Mesendoderm (in vitro differentiated cells): ENCODE measurements at regions not wholly inside any gene's neighbourhood (a gene's known extent, or its start where the extent isn't known, plus 50 kb on each side); places are given as distances from the start of the nearest gene placed in this dataset.

Experiments
- DNase-seq: peaks from one replicate; pipeline ENCODE4 v3.0.0; 2013
- H2AK5ac ChIP-seq: 2 replicates; pipeline ENCODE4 v1.6.1; 2013; ENCODE audit warnings: low read length, inconsistent platforms
- H2BK120ac ChIP-seq: 2 replicates; pipeline ENCODE4 v1.6.1; 2013; ENCODE audit warnings: low read depth, mild to moderate bottlenecking, low read length, moderate library complexity, mixed read lengths
- H2BK15ac ChIP-seq: replicated peaks from 2 replicates; pipeline ENCODE4 v1.6.1; 2013; ENCODE audit warnings: low read depth, mild to moderate bottlenecking, moderate library complexity
- H2BK5ac ChIP-seq: 2 replicates; pipeline ENCODE4 v1.6.1; 2013; ENCODE audit warnings: low read length, inconsistent platforms
- H3K18ac ChIP-seq: 2 replicates; pipeline ENCODE4 v1.6.1; 2013; ENCODE audit warnings: mild to moderate bottlenecking, low read length, mixed read lengths
- H3K23ac ChIP-seq: one replicate; pipeline ENCODE4 v1.6.1; 2013; ENCODE audit warnings: low read length
- H3K27ac ChIP-seq: 2 replicates; pipeline ENCODE4 v1.5.1; 2013; ENCODE audit warnings: low read depth, mild to moderate bottlenecking, inconsistent platforms, low read length, moderate library complexity
- H3K27me3 ChIP-seq: 2 replicates; pipeline ENCODE4 v1.6.1; 2013; ENCODE audit warnings: low read length, control low read depth, mild to moderate bottlenecking, inconsistent platforms; ENCODE audit not compliant: insufficient read depth, poor library complexity
- H3K36me3 ChIP-seq: 2 replicates; pipeline ENCODE4 v1.6.1; 2013; ENCODE audit warnings: low read length, inconsistent platforms; ENCODE audit not compliant: control insufficient read depth, insufficient read depth
- H3K4ac ChIP-seq: one replicate; pipeline ENCODE4 v1.6.1; 2013; ENCODE audit warnings: low read depth, mild to moderate bottlenecking, low read length, moderate library complexity
- H3K4me1 ChIP-seq: 2 replicates; pipeline ENCODE4 v1.6.1; 2013; ENCODE audit warnings: low read depth, low read length, inconsistent platforms; ENCODE audit not compliant: control insufficient read depth
- H3K4me2 ChIP-seq: 2 replicates; pipeline ENCODE4 v1.6.1; 2013; ENCODE audit warnings: low read length
- H3K4me3 ChIP-seq: 2 replicates; pipeline ENCODE4 v1.5.1; 2013; ENCODE audit warnings: mild to moderate bottlenecking, low read length
- H3K56ac ChIP-seq: one replicate; pipeline ENCODE4 v1.6.1; 2013; ENCODE audit warnings: low read length
- H3K79me1 ChIP-seq: 2 replicates; pipeline ENCODE4 v1.6.1; 2013; ENCODE audit warnings: low read length, inconsistent platforms
- H3K79me2 ChIP-seq: 2 replicates; pipeline ENCODE4 v1.6.1; 2013; ENCODE audit warnings: mild to moderate bottlenecking, low read length; ENCODE audit not compliant: control insufficient read depth, insufficient read depth
- H3K9ac ChIP-seq: 2 replicates; pipeline ENCODE4 v1.6.1; 2013; ENCODE audit warnings: low read length, inconsistent platforms
- H4K5ac ChIP-seq: one replicate; pipeline ENCODE4 v1.6.1; 2013; ENCODE audit warnings: low read length
- H4K8ac ChIP-seq: one replicate; pipeline ENCODE4 v1.6.1; 2013; ENCODE audit warnings: low read depth, mild to moderate bottlenecking, control low read depth, low read length, moderate library complexity
- WGBS: extraction: QIAGEN DNeasy Blood & Tissue Kit; methylation state at CpG from one replicate; pipeline ENCODE4 v1.1.7; 2013; ENCODE audit warnings: low lambda C conversion rate, missing lambda C conversion rate; ENCODE audit not compliant: insufficient coverage; ENCODE audit errors: extremely low coverage; 5-methylcytosine and 5-hydroxymethylcytosine counted together

DNA sequence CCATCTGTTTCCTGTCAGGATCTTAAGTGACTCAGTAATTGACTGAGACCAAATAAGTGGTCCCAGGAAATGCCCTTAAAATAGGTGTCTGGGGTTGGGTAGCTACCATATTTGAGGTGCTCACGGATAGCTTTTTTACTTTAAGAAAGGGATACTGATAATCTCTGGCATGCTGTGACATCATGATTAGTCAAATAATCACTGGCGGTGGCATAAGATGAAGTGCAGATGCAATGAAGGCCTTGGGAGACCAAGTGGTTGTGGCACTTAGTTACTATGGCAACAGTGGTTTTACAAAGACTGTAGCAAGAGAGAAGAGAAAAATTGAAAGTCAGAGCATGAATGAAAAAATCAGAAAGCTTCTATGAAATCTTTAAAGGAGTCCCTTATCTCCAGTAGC lies 114.5 kb upstream of the SLIT2 start:
- Histone ChIP-seq H3K27ac (no peak overlapping the region), H2BK5ac (no peak overlapping the region), H2BK15ac (no peak overlapping the region), H3K56ac (no peak overlapping the region), H2BK120ac (no peak overlapping the region), H3K4me2 (no peak overlapping the region), H3K18ac (no peak overlapping the region), H3K27me3 (no peaks in the 10 kb centered on the region), H4K5ac (no peak overlapping the region), H3K79me1 (no peaks in the 10 kb centered on the region), H3K9ac (no peak overlapping the region), H3K23ac (no peak overlapping the region), H4K8ac (no peak overlapping the region), H3K4me3 (no peak overlapping the region), H3K4ac (no peak overlapping the region), H2AK5ac (no peak overlapping the region), H3K79me2 (no peaks in the 10 kb centered on the region), H3K36me3 (no peaks in the 10 kb centered on the region), H3K4me1 (no peaks in the 10 kb centered on the region)
- no CpG with 5 or more reads among the region's 2 CpGs for WGBS
- no peak for DNase-seq

- no peaks in the 10 kb centered on the region for H3K36me3 ChIP-seq
- no peak overlapping the region for H3K9ac ChIP-seq
- H3K4me3 ChIP-seq, result no peak overlapping the region
- no peak overlapping the region for H3K4me2 ChIP-seq
- no peak overlapping the region for H4K8ac ChIP-seq
- H3K4me1 ChIP-seq, result no peaks in the 10 kb centered on the region
- H2BK5ac ChIP-seq, result no peak overlapping the region
- no peak overlapping the region for H2AK5ac ChIP-seq
- DNase-seq, result no peak
- no peak overlapping the region for H3K4ac ChIP-seq
- H4K5ac ChIP-seq, result no peak overlapping the region
- no peaks in the 10 kb centered on the region for H3K79me2 ChIP-seq
- H3K23ac ChIP-seq, result no peak overlapping the region
- no peak overlapping the region for H2BK120ac ChIP-seq
- no peak overlapping the region for H3K27ac ChIP-seq
- no CpG with 5 or more reads among the region's 1 CpG for WGBS
- H3K79me1 ChIP-seq, result no peaks in the 10 kb centered on the region
- H3K18ac ChIP-seq, result no peak overlapping the region
- H3K27me3 ChIP-seq, result no peaks in the 10 kb centered on the region
- no peak overlapping the region for H2BK15ac ChIP-seq
- no peak overlapping the region for H3K56ac ChIP-seq
These were observed 124.1 kb upstream of the SLIT2 start for GRCh38 chr4:20127626-20128025.

GRCh38 chr4:20126906-20127305 lies 124.8 kb upstream of the SLIT2 start:
- Histone ChIP-seq H3K4me3 (no peak overlapping the region), H2AK5ac (no peak overlapping the region), H3K79me2 (no peaks in the 10 kb centered on the region), H3K4me2 (no peak overlapping the region), H3K27ac (no peak overlapping the region), H3K23ac (no peak overlapping the region), H3K4ac (no peak overlapping the region), H2BK120ac (no peak overlapping the region), H3K4me1 (no peaks in the 10 kb centered on the region), H3K36me3 (no peaks in the 10 kb centered on the region), H2BK5ac (no peak overlapping the region), H4K8ac (no peak overlapping the region), H3K56ac (no peak overlapping the region), H3K79me1 (no peaks in the 10 kb centered on the region), H3K18ac (no peak overlapping the region), H3K9ac (no peak overlapping the region), H2BK15ac (no peak overlapping the region), H4K5ac (no peak overlapping the region), H3K27me3 (no peaks in the 10 kb centered on the region)
- no CpG with 5 or more reads among the region's 1 CpG for WGBS
- no peak for DNase-seq

GRCh38 chr4:20124317-20125026 lies 127.2 kb upstream of the SLIT2 start:
- H4K5ac ChIP-seq, result no peak overlapping the region
- H3K4me3 ChIP-seq, result no peak overlapping the region
- no peak overlapping the region for H3K4ac ChIP-seq
- H3K79me2 ChIP-seq, result no peaks in the 10 kb centered on the region
- no peaks in the 10 kb centered on the region for H3K36me3 ChIP-seq
- no peak overlapping the region for H3K18ac ChIP-seq
- no peak overlapping the region for H4K8ac ChIP-seq
- H2AK5ac ChIP-seq, result no peak overlapping the region
- H3K27ac ChIP-seq, result no peak overlapping the region
- no peaks in the 10 kb centered on the region for H3K4me1 ChIP-seq
- H3K79me1 ChIP-seq, result no peaks in the 10 kb centered on the region
- WGBS, result no CpG with 5 or more reads among the region's 3 CpGs
- no peak overlapping the region for H3K4me2 ChIP-seq
- no peak overlapping the region for H2BK15ac ChIP-seq
- DNase-seq, result no peak
- no peak overlapping the region for H2BK5ac ChIP-seq
- H3K27me3 ChIP-seq, result no peaks in the 10 kb centered on the region
- no peak overlapping the region for H3K23ac ChIP-seq
- H3K9ac ChIP-seq, result no peak overlapping the region
- H2BK120ac ChIP-seq, result no peak overlapping the region
- H3K56ac ChIP-seq, result no peak overlapping the region

DNA sequence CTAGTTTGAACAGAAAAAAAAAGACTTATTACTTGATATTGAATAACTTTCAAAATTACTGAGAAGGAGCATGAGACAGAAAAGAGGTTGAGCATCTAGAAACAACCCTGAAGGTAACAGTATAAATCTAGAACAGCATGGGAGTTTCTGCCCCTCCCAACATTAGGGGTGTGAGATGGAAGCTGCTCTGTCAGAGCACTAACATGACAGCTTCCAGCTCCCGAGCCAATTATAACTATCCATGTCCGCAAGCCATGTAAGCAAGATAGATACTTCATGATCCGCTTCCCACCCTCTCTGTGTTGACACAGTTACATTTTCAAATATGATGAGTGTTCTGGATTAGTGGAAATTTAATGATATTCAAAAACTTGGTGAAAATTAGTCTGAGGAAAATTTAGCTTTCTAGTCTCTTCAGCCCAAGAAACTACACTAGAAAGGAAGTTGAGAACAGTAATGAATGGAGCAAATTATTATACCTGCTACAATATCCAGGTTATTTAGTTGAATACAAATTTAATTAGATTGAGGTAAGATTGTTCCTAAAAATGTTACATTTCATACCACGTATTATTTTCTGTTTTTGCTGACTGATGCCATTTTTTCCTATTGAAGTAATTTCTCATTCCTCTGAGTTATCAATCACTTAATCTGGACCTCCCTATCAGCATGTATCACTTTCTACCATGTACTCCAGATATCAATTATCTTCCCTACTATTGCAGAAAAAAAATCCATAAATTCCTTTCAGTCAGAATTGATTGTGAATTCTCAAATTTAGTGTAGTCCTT lies 129.3 kb upstream of the SLIT2 start:
- H4K5ac ChIP-seq, result no peak overlapping the region
- DNase-seq, result no peak
- H3K36me3 ChIP-seq, result no peaks in the 10 kb centered on the region
- H3K79me2 ChIP-seq, result no peaks in the 10 kb centered on the region
- H4K8ac ChIP-seq, result no peak overlapping the region
- H2BK5ac ChIP-seq, result no peak overlapping the region
- no peak overlapping the region for H2AK5ac ChIP-seq
- no peak overlapping the region for H3K27ac ChIP-seq
- H3K23ac ChIP-seq, result no peak overlapping the region
- H3K18ac ChIP-seq, result no peak overlapping the region
- H2BK120ac ChIP-seq, result no peak overlapping the region
- H2BK15ac ChIP-seq, result no peak overlapping the region
- no peak overlapping the region for H3K4me2 ChIP-seq
- no peak overlapping the region for H3K4ac ChIP-seq
- no peak overlapping the region for H3K56ac ChIP-seq
- H3K9ac ChIP-seq, result no peak overlapping the region
- no peaks in the 10 kb centered on the region for H3K4me1 ChIP-seq
- H3K79me1 ChIP-seq, result no peaks in the 10 kb centered on the region
- H3K27me3 ChIP-seq, result no peaks in the 10 kb centered on the region
- no CpG with 5 or more reads among the region's 4 CpGs for WGBS
- H3K4me3 ChIP-seq, result no peak overlapping the region
